ENCODE measurements at regions not wholly inside any gene's neighbourhood (a gene's known extent, or its start where the extent isn't known, plus 50 kb on each side); places are given as distances from the start of the nearest gene placed in this dataset.

DNA sequence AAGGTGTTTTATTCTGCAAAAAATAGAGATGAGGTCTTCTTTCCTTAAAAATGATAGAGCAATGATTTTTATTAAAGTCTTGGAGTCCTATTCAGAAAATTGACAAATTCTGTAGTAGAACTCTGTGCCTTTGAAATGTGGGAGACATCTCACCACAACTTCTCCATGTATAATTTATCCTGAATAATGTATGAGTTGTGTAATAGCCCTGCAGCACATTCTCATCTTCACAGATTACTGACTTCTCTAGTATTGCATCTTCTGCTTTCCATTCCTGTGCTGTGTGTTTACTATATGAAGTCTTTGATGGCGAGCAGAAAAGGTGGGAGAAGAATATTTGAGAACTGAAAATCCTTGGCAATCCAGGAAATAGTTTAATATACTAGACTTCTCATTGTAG is 255.6 kb downstream of the TTC6 start:
- H3K4me2 ChIP-seq (ENCODE audit: low read length): no peak overlapping the region
- Mint-ChIP-seq H3K4me1 (ENCODE audit: low read depth, unreplicated experiment) (no peaks in the 10 kb centered on the region), H3K27me3 (ENCODE audit: low read depth, unreplicated experiment) (no peaks in the 10 kb centered on the region), H3K4me3 (ENCODE audit: unreplicated experiment) (no peak overlapping the region), H3K9me3 (ENCODE audit: unreplicated experiment) (no peaks in the 10 kb centered on the region), H3K27ac (ENCODE audit: unreplicated experiment) (no peak overlapping the region), H3K36me3 (ENCODE audit: low read depth, unreplicated experiment) (no peaks in the 10 kb centered on the region)
- H3K4me3 ChIP-seq (ENCODE audit: insufficient read depth, low read depth, low read length): no peak overlapping the region
- H3K9ac ChIP-seq (ENCODE audit: low read length): no peak overlapping the region
- H3K4me1 ChIP-seq (ENCODE audit: insufficient read depth, low read length): no peaks in the 10 kb centered on the region
- no peak for FAIRE-seq
- no peak for DNase-seq (ENCODE audit: low read depth)
- H3K9me3 ChIP-seq (ENCODE audit: insufficient read depth, low read depth, low read length): no peaks in the 10 kb centered on the region
- H3K79me2 ChIP-seq (ENCODE audit: insufficient read depth, low read length): no peaks in the 10 kb centered on the region
- H3K27me3 ChIP-seq (ENCODE audit: insufficient read depth, low read length): no peaks in the 10 kb centered on the region
- H2AFZ ChIP-seq (ENCODE audit: low read depth, low read length): no peak overlapping the region
- H3K36me3 ChIP-seq (ENCODE audit: insufficient read depth, low read length): no peaks in the 10 kb centered on the region
- TF ChIP-seq EZH2 (IDR thresholded peaks at IDR 0.05; ENCODE audit: insufficient read depth, low read length): no peak
- TF ChIP-seq, protein P1, sequence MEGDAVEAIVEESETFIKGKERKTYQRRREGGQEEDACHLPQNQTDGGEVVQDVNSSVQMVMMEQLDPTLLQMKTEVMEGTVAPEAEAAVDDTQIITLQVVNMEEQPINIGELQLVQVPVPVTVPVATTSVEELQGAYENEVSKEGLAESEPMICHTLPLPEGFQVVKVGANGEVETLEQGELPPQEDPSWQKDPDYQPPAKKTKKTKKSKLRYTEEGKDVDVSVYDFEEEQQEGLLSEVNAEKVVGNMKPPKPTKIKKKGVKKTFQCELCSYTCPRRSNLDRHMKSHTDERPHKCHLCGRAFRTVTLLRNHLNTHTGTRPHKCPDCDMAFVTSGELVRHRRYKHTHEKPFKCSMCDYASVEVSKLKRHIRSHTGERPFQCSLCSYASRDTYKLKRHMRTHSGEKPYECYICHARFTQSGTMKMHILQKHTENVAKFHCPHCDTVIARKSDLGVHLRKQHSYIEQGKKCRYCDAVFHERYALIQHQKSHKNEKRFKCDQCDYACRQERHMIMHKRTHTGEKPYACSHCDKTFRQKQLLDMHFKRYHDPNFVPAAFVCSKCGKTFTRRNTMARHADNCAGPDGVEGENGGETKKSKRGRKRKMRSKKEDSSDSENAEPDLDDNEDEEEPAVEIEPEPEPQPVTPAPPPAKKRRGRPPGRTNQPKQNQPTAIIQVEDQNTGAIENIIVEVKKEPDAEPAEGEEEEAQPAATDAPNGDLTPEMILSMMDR (IDR thresholded peaks at IDR 0.05; ENCODE audit: insufficient read depth, low read depth, low read length): no peak
- H3K27ac ChIP-seq (ENCODE audit: low read depth, low read length): no peak overlapping the region
- no peaks in the 10 kb centered on the region for H4K20me1 ChIP-seq (ENCODE audit: insufficient read depth, low read length)

DNA sequence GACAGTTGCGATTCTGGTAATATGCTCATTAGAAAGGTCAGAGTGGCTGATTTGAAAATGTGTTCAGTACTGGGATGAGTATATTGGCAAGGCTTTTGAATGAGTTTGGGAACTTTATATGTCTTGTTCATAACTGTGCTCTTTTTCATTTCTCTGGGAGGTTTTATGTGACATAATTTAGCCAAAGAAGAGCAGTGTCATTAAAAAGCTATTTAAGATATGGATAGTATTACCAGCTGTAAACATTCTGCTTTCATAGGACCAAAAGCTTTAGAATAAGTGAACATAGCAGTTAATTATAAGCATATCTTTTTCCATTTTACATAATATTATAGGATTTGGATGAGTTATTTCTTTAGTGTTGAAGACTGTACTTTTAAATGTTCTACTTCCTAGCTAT is 260.4 kb downstream of the TTC6 start:
- Mint-ChIP-seq H3K27me3 (ENCODE audit: low read depth, unreplicated experiment) (peaks cover 3% of the 10 kb centered on the region), H3K36me3 (ENCODE audit: low read depth, unreplicated experiment) (no peaks in the 10 kb centered on the region), H3K27ac (ENCODE audit: unreplicated experiment) (no peak overlapping the region), H3K9me3 (ENCODE audit: unreplicated experiment) (no peaks in the 10 kb centered on the region), H3K4me3 (ENCODE audit: unreplicated experiment) (no peak overlapping the region), H3K4me1 (ENCODE audit: low read depth, unreplicated experiment) (no peaks in the 10 kb centered on the region)
- Histone ChIP-seq H2AFZ (ENCODE audit: low read depth, low read length) (no peak overlapping the region), H3K9me3 (ENCODE audit: insufficient read depth, low read depth, low read length) (no peaks in the 10 kb centered on the region), H3K4me1 (ENCODE audit: insufficient read depth, low read length) (no peaks in the 10 kb centered on the region), H3K36me3 (ENCODE audit: insufficient read depth, low read length) (no peaks in the 10 kb centered on the region), H3K4me2 (ENCODE audit: low read length) (no peak overlapping the region), H3K79me2 (ENCODE audit: insufficient read depth, low read length) (no peaks in the 10 kb centered on the region), H4K20me1 (ENCODE audit: insufficient read depth, low read length) (no peaks in the 10 kb centered on the region), H3K27ac (ENCODE audit: low read depth, low read length) (no peak overlapping the region), H3K4me3 (ENCODE audit: insufficient read depth, low read depth, low read length) (no peak overlapping the region), H3K9ac (ENCODE audit: low read length) (no peak overlapping the region), H3K27me3 (ENCODE audit: insufficient read depth, low read length) (no peaks in the 10 kb centered on the region)
- no peak for FAIRE-seq
- TF ChIP-seq EZH2 (IDR thresholded peaks at IDR 0.05; ENCODE audit: insufficient read depth, low read length): no peak
- TF ChIP-seq, protein P1 (IDR thresholded peaks at IDR 0.05; ENCODE audit: insufficient read depth, low read depth, low read length): no peak
- no peak for DNase-seq (ENCODE audit: low read depth)

DNA sequence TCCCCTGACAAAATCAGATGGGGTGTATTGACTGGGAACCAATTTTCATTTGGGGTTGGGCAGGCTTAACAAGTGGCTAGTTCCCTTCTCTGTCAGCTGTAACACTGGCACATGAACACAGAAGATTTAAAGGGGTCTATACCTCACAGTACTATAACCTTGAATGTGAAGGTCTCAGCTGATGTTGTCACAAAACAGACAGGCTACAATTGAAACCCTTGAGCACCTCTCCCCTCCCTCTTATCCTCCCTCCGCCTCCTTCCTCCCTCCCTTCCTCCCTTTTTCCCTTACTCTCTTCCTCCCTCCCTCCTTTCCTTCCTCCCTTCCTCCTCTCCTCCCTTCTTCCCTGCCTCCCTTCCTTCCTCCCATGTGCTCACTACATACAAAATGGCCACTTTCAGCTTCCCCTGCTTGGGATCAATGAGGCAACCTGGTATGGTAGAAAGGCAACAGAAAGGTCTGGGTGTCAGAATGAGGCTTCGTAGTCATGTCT is 262.4 kb downstream of the TTC6 start:
- Histone ChIP-seq H3K4me1 (ENCODE audit: insufficient read depth, low read length) (no peaks in the 10 kb centered on the region), H4K20me1 (ENCODE audit: insufficient read depth, low read length) (no peaks in the 10 kb centered on the region), H3K27me3 (ENCODE audit: insufficient read depth, low read length) (no peaks in the 10 kb centered on the region), H3K36me3 (ENCODE audit: insufficient read depth, low read length) (no peaks in the 10 kb centered on the region), H2AFZ (ENCODE audit: low read depth, low read length) (no peak overlapping the region), H3K79me2 (ENCODE audit: insufficient read depth, low read length) (no peaks in the 10 kb centered on the region), H3K9ac (ENCODE audit: low read length) (no peak overlapping the region), H3K27ac (ENCODE audit: low read depth, low read length) (no peak overlapping the region), H3K4me2 (ENCODE audit: low read length) (no peak overlapping the region), H3K9me3 (ENCODE audit: insufficient read depth, low read depth, low read length) (no peaks in the 10 kb centered on the region), H3K4me3 (ENCODE audit: insufficient read depth, low read depth, low read length) (no peak overlapping the region)
- H3K27me3 Mint-ChIP-seq (ENCODE audit: low read depth, unreplicated experiment): peaks cover 3% of the 10 kb centered on the region
- DNase-seq (ENCODE audit: low read depth) (no peak), FAIRE-seq (no peak)
- TF ChIP-seq EZH2 (IDR thresholded peaks at IDR 0.05; ENCODE audit: insufficient read depth, low read length): no peak
- TF ChIP-seq, protein P1 (IDR thresholded peaks at IDR 0.05; ENCODE audit: insufficient read depth, low read depth, low read length): no peak
- H3K4me1 Mint-ChIP-seq (ENCODE audit: low read depth, unreplicated experiment): no peaks in the 10 kb centered on the region
- H3K27ac Mint-ChIP-seq (ENCODE audit: unreplicated experiment): no peak overlapping the region
- no peaks in the 10 kb centered on the region for H3K9me3 Mint-ChIP-seq (ENCODE audit: unreplicated experiment)
- H3K36me3 Mint-ChIP-seq (ENCODE audit: low read depth, unreplicated experiment): no peaks in the 10 kb centered on the region
- no peak overlapping the region for H3K4me3 Mint-ChIP-seq (ENCODE audit: unreplicated experiment)

Data from astrocyte (in vitro differentiated cells and primary cell).